ENCODE measurements at regions not wholly inside any gene's neighbourhood (a gene's known extent, or its start where the extent isn't known, plus 50 kb on each side); places are given as distances from the start of the nearest gene placed in this dataset.

DNA sequence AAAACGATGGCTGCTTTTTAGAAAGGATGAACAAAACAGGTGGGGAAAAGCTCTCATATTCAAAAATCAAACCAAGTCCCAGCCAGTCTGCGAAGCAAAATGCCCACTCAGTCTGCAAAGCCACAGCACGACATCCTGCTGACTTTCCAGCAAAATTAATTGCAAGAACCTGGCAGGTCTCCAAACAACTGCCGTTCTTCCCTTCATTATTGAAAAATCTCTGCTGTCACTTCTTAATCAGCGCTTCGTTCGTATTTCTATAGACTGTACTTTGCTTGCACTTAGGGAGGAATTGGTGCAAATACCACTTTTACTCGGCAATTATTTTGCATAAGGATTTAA is 222.4 kb downstream of the CBLN4 start:
- TF ChIP-seq, protein P1, sequence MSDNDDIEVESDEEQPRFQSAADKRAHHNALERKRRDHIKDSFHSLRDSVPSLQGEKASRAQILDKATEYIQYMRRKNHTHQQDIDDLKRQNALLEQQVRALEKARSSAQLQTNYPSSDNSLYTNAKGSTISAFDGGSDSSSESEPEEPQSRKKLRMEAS (IDR thresholded peaks at IDR 0.05; ENCODE audit: low read depth, low read length), result no peak
- TF ChIP-seq MYC (IDR thresholded peaks at IDR 0.05; ENCODE audit: low read depth, low read length) (no peak), CTCF (IDR thresholded peaks at IDR 0.05; ENCODE audit: low read depth, low read length) (no peak), POLR2A (IDR thresholded peaks at IDR 0.05; ENCODE audit: extremely low read depth, insufficient read length) (no peak)
- DNase-seq (ENCODE audit: low read depth), result no peak
- H3K4me3 ChIP-seq (ENCODE audit: low read depth, low read length), result no peak overlapping the region

GRCh38 chr20:55782224-55782911 is 223.0 kb downstream of the CBLN4 start:
- no peak for DNase-seq (ENCODE audit: low read depth)
- TF ChIP-seq POLR2A (IDR thresholded peaks at IDR 0.05; ENCODE audit: extremely low read depth, insufficient read length), result no peak
- TF ChIP-seq, protein P1 (IDR thresholded peaks at IDR 0.05; ENCODE audit: low read depth, low read length), result no peak
- no peak for TF ChIP-seq CTCF (IDR thresholded peaks at IDR 0.05; ENCODE audit: low read depth, low read length)
- TF ChIP-seq MYC (IDR thresholded peaks at IDR 0.05; ENCODE audit: low read depth, low read length), result no peak
- no peak overlapping the region for H3K4me3 ChIP-seq (ENCODE audit: low read depth, low read length)

DNA sequence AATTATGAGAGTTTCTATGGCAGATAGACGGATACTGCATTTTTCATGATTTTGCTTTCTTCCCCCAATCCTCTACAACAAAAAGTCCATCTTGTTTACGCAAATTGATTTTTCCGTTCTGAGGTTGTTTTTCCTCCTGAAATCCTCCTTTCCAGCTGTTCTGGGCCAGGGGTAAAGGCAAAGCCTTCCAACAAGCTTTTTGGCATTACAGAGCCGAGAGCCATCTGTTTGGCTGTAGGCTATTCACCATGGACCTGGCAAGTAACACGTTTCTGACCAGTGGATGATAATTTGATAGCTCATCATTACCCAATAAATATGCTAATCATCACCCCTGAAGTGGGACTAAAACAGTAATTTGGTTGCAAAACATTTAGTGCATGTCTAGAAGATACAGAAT is 226.5 kb downstream of the CBLN4 start:
- TF ChIP-seq, protein P1 (IDR thresholded peaks at IDR 0.05; ENCODE audit: low read depth, low read length), result no peak
- no peak for TF ChIP-seq MYC (IDR thresholded peaks at IDR 0.05; ENCODE audit: low read depth, low read length)
- TF ChIP-seq CTCF (IDR thresholded peaks at IDR 0.05; ENCODE audit: low read depth, low read length), result no peak
- TF ChIP-seq POLR2A (IDR thresholded peaks at IDR 0.05; ENCODE audit: extremely low read depth, insufficient read length), result no peak
- no peak overlapping the region for H3K4me3 ChIP-seq (ENCODE audit: low read depth, low read length)
- no peak for DNase-seq (ENCODE audit: low read depth)

GRCh38 chr20:55777641-55778040 is 227.7 kb downstream of the CBLN4 start:
- DNase-seq (ENCODE audit: low read depth), result no peak
- H3K4me3 ChIP-seq (ENCODE audit: low read depth, low read length), result no peak overlapping the region
- no peak for TF ChIP-seq MYC (IDR thresholded peaks at IDR 0.05; ENCODE audit: low read depth, low read length)
- TF ChIP-seq CTCF (IDR thresholded peaks at IDR 0.05; ENCODE audit: low read depth, low read length), result no peak
- no peak for TF ChIP-seq POLR2A (IDR thresholded peaks at IDR 0.05; ENCODE audit: extremely low read depth, insufficient read length)
- TF ChIP-seq, protein P1 (IDR thresholded peaks at IDR 0.05; ENCODE audit: low read depth, low read length), result no peak

GRCh38 chr20:55776176-55776575 is 229.1 kb downstream of the CBLN4 start:
- no peak for DNase-seq (ENCODE audit: low read depth)
- H3K4me3 ChIP-seq (ENCODE audit: low read depth, low read length), result no peak overlapping the region
- no peak for TF ChIP-seq POLR2A (IDR thresholded peaks at IDR 0.05; ENCODE audit: extremely low read depth, insufficient read length)
- TF ChIP-seq CTCF (IDR thresholded peaks at IDR 0.05; ENCODE audit: low read depth, low read length), result no peak
- TF ChIP-seq MYC (IDR thresholded peaks at IDR 0.05; ENCODE audit: low read depth, low read length), result no peak
- TF ChIP-seq, protein P1 (IDR thresholded peaks at IDR 0.05; ENCODE audit: low read depth, low read length), result no peak
